HG03108 (cell line): ENCODE measurements at regions not wholly inside any gene's neighbourhood (a gene's known extent, or its start where the extent isn't known, plus 50 kb on each side); places are given as distances from the start of the nearest gene placed in this dataset.

ENCODE experiments used
- ATAC-seq: cut with Tn5 transposase; IDR thresholded peaks from one replicate; pipeline ENCODE4 v1.9.1; 2021; ENCODE audit warnings: moderate library complexity; ENCODE audit not compliant: unreplicated experiment

DNA sequence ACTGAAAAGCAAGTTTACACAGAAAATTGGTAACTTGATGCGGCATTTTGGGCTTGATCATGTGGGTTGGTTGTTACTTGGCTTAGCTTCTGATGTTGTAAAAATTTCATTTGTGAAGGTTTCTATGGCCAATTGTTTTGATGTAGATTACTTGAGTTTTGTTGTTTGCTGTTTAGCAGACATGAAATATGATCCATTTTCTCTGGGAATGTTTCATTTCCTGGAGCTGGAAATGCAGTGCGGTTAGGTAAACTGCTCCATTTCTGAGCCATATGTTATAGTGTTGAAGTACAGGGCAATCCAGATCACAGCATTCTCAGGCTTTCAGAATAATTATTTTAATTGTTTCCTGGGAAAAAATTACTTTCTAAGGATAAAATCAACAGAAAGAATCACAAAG is 396.9 kb downstream of the ENC1 start:
- no peak for ATAC-seq

DNA sequence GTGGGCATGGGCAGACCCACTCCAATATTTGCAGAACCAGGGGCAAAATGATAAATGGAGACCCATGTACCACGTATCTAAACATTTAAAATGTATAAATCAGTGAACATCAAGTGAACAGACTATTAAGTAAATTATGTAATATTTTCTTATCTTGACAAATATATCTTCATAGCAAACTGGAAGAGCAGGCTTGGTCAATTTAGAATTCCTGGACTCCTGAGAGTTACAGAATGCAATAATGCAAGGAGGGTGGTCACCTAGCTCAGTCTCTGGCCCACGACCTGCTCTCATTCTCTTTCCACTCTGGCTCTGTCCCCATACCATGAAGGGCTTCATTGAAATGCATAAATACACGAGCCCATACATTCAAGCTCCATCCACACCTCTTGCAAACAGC is 398.0 kb downstream of the ENC1 start:
- no peak for ATAC-seq

DNA sequence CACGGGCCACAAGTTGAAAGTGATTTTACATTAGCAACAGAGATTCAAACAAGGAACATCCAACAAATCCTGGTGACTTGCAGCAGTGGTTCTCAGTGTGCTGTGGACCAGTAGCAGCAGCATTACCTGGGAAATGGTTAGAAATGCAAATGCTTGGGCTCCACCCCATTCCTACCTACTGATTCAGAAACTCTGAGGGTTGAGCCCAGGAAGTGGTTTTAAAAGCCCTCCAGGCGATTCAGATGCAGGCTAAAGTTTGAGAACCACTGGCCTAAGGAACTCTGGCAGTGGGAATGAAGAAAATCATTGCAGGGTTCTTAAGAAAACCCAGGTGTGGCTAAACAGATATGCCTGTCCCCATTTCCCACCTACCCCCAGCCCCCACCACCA is 398.8 kb downstream of the ENC1 start:
- ATAC-seq: no peak

DNA sequence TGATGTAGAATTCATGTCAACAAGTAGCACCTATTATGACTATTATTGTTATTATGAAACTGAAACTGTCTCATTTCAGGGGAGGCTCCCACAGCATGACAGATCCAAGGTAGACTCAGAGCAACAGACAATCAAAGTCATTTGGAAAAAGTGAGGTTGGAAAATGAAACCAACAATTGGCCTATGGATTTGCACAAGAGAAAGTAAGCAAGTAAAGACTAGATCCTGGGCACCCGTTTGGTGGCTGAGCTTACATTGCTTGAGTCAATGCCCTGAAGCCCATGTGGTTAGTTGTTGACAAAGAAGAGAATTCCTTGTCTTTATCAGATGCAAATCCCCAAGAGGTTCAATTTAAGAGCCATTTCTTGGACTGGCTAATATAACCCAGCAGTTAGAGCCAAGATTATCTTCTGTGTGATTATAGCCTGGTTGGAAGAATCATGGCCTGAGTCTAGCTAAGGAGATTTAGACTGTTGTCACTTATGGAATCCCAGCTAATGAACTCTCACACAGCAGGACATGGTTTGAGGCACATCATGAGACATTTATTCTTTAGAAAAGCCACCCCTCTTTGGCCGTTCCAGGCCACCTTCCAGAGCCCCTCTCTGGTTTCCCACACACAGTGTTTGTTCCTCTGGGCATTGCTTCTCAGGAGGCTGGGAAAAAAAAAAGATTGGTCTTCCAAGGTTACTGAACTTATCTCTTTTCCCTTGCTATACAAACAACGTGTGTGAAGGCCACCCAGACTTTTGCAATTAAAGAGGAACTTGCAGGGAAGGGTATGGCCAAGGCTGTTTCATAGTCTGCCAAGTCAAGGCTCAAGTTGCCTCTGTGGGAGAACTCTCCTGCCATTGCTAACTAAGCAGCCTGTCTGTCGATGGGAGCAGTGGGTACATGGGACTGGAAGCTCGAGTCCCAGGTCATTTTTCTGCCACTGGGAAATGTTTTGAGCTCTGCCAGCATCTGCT is 399.5 kb downstream of the ENC1 start:
- ATAC-seq: no peak

DNA sequence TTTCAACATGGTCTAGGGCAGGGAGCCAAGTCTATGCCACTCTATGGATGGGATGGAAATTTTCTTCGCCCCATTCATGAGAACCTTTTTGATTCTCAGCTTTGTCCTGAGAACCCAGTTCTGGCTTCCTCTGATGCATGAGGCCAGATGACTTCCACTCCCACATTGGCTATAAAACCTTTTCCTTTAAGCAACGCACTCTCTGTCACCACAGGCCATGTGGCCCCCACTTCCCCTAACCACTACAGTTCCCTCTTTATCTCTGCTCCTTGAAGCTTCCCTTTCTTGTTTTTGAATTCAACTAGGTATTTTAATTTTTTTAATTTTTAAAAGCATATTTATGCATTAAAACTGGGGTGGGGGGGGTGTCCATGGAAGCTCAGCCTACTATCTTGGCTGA is 401.3 kb downstream of the ENC1 start:
- no peak for ATAC-seq

GRCh38 chr5:74237571-74238145 is 402.9 kb downstream of the ENC1 start:
- no peak for ATAC-seq

GRCh38 chr5:74235552-74235951 is 405.0 kb downstream of the ENC1 start:
- no peak for ATAC-seq

DNA sequence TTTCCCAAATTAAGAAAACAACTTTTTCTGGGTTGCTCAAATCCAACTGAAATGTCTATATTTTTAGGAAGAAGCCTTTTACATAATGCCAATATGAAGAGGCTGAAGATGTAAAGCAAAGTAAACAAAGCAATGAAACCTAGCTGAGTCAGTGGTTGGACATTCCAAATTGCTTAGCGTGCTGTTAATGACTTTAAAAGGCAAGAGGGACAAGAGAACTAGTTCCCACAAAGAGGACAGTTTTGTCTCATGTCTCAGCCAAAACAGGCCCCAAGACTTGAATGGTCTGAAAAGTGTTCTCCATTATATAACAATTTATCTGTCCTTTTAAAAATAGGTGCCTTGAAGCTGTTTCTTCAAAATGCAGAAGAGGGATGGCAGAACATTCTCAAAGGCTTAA is 407.0 kb downstream of the ENC1 start:
- no peak for ATAC-seq

- ATAC-seq: no peak
These were observed 407.4 kb downstream of the ENC1 start for GRCh38 chr5:74233091-74233490.

GRCh38 chr5:74232276-74232675 is 408.3 kb downstream of the ENC1 start:
- ATAC-seq: no peak

DNA sequence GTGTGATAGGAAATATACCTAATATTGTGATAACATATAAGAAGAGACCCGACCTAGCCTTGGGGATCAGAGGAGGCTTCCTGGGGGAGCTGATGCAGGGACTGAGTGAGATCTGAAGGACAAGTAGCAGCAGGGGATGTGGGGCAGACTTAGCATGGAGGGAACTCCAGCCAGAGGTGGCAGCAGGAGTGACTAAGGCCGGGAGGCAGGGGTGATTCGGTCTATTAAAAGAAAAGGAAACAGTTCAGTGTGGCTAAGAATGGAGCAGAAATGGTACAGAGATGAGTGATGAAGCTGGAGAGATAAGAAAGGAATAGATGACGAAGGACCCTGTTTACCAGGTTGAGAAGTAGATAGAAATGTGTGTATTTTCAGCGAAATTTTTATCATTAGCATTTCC is 408.8 kb downstream of the ENC1 start:
- no peak for ATAC-seq

DNA sequence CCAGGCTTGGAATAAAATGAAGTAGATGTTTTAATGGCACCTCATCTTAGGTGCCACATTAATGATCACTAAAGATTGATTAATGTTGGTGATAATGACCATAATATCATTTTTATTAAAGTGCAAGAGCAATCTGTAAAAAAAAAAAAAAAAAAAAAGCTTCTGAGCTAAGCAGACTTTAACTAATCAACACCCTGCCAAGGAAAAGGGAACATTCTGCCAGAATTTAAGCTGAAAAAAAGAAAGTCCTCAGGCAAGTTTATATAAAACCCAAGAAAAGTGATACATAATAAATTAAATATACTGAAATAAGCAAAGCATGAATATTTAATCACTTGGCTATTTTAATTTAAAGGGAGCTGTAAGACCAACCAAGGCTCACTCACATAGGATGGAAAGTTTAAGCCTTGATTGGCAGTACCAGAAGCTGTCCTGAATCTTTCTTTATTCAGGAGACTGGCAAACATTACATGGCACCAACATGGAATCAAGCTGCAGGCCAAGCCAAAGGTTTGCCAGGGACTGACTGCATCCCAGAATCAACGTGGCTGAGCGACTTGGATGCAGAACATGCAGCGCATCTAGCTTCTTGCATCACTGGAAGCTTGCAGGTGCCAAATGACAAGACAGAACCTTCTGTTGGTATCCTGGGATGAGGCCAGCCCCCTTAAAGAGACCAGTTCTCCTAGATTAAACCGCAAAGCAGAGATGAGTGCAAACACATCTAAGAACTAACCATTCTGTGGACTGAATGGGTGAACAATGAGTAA is 413.6 kb downstream of the ENC1 start:
- ATAC-seq: no peak

DNA sequence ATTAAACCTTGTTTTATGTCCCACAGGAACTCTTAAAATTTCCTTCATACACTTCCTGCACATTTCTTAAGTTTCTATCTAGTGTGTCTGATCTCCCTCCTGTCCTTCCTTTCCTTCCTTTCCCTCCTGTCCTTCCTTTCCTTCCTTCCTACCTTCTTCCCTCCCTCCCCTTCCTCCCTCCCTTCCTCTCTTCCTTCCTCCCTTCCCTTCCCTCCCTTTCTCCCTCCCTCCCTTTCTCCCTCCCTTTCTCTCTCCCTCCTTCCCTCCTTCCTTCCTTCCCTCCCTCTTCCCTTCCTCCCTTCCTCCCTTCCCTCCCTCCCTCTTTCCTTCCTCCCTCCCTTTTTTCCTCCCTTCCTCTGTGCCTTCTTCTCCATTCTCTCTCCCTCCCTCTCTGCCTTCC is 414.9 kb downstream of the ENC1 start:
- ATAC-seq: no peak

GRCh38 chr5:74224331-74224730 is 416.2 kb downstream of the ENC1 start:
- ATAC-seq: no peak

- ATAC-seq: no peak
These were observed 417.7 kb downstream of the ENC1 start for GRCh38 chr5:74222806-74223205.

- no peak for ATAC-seq
These were observed 419.1 kb downstream of the ENC1 start for GRCh38 chr5:74221413-74221812.

DNA sequence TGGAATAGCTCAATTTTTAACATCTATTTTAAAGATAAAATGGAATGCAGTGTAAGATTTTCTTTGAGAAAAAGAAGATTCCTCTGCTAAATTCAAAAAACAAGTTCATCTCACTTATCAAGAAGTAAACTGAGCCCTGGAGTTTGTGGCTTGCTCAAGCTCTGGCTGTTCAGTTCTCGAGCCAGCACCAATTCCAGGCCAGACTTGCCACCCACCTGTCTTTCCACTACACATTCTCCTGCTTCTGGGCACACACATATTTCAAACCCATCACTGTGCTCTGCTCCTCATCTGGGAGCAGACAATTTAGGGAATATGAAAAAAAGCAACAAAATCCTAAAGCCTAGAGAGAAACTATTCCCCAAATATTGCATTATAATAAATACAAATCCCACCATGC is 424.5 kb downstream of the ENC1 start:
- ATAC-seq: no peak

GRCh38 chr5:74212336-74212735 is 428.2 kb downstream of the ENC1 start:
- ATAC-seq: no peak

DNA sequence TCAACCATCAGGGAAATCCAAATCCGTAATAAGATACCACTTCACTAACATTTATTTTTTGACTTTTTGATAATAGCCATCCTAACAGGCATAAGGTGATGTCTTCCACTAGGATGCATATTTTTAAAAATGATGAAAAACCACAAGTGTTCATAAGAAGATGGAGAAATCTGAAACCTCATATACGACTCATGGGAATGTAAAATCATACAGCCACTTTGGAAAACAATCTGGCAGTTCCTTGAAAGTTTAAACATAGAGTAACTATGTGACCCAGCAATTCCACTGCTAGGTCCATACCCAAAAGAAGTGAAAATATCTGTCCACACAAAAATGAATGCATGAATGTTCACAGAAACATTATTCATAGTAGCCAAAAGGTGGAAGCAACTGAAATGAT is 431.0 kb downstream of the ENC1 start:
- no peak for ATAC-seq

GRCh38 chr5:74206579-74207550 is 433.7 kb downstream of the ENC1 start:
- no peak for ATAC-seq
